NCI-H2196 (cell line): ENCODE measurements at regions not wholly inside any gene's neighbourhood (a gene's known extent, or its start where the extent isn't known, plus 50 kb on each side); places are given as distances from the start of the nearest gene placed in this dataset.

Experiments
- DNase-seq: peaks from one replicate; lab custom pipeline; 2025; ENCODE audit not compliant: unreplicated experiment; lab: John Stamatoyannopoulos, UW

GRCh38 chr9:119775410-119775809 is 406.2 kb upstream of the BRINP1 start:
- no peak for DNase-seq

DNA sequence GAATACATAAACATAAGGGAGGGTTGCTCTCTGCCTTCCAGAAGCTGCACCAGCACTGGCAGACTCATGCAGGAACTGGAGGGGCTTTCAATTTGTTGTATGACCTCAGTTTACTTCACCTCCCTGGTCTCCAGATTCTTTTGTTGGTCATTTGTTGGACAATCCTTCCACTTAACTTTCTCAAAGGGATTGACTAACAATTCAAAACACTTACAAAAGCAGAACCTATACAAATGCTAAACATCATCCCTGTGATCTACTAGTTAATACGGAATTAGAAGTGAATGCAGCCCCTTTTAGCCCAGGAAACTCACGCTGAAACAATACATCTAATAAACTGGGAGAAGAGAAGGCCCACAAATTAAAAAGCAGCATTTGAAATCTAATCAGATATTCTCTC is 404.6 kb upstream of the BRINP1 start:
- no peak for DNase-seq

GRCh38 chr9:119771341-119771740 is 402.1 kb upstream of the BRINP1 start:
- no peak for DNase-seq

GRCh38 chr9:119768266-119768665 is 399.0 kb upstream of the BRINP1 start:
- no peak for DNase-seq

DNA sequence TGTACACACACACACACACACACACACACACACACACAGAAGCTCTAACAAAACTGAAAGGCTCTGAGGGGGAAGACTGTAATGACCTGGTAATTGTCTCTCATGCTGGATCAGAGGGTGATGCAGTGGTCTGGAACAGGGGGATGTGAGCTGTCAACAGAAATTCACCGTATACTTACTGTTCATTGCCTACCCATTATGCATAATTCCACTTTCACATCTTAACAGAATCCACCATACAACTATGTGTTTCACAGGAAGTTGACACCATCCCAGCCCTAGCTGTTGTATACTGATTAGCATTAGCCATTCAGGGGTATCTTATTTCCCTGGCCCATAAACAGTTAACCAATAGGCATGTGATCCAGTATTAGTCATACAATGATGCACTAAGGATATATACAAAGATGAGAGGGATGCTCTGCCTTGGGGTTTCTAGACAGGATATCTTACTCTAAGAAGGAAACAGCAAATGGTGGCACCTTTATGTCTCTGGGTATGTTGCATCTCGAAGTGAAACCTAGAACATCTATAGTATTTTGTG is 396.5 kb upstream of the BRINP1 start:
- no peak for DNase-seq

DNA sequence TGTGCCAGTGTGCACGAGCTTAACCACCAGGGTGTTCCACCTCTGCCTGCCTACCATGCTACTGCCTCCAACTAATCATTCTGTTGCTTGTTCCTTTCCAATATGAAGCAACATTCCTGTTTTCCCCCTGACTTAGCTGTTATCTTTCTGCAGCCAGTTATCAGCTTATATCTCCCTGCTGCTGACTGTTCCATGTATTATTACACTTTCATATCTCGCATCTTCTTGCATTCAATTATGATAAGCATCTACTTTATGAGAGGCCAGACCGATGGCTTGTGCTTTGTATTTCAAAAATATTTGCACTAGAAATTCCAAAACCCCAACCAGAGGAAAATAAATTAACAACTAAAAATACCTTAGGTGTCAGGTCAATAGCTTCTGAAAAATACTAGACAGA is 394.0 kb upstream of the BRINP1 start:
- no peak for DNase-seq

- no peak for DNase-seq
Measured at GRCh38 chr9:119761812-119762211, 392.6 kb upstream of the BRINP1 start.

DNA sequence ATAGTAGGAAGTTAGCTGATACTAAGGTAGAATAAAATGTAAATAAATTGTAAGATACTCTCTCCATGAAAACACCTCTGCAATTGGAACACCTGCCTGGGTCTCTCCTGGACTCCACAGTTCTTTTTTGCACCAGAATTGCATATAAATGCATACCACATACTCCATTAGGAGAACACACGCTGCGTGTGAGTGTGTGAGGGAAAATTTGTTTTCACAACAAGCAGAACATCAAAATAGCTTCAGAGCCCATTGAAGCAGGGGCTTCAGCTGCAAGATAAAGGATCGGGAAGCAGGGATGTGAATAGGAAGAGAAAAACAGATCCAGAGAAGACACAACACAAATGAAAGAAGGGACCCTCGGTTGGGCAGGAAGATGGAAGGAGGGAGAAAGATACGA is 389.8 kb upstream of the BRINP1 start:
- no peak for DNase-seq

DNA sequence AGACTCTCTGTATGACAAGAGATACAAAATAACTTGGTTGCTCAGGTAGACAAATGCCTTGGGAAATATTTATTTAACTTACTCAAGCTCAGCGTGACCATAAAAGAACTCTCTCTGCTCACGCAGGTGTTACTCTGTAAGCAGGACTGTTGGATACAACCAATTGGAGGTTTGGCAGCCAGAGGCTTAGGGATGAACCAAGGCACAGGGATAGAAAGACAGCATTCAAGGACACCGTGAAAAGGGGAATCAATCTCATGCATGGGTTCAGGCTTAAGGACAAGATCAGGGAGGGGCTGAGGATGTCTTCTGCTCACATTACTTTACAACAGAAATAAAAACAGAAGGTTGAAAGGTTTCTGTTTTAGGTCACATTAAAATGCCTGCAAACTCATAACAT is 389.0 kb upstream of the BRINP1 start:
- DNase-seq: no peak

DNA sequence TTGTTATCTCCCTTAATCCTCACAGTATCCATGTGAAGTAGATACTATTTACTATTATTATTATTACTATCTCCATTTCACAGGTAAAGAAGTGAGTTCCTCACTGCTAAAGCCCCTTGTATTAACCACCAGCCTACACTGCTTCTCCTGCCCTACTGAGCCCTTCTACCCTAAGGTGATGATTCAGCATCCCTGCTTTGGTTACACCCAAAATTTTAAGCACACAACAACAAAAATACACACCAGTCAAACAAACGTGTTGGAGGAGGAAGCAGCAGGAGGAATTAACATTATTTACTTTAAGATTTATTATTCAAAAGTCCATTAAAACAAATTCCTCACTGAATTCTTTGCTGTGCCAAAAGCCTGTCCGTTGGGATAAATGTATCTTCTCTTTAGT is 370.2 kb upstream of the BRINP1 start:
- no peak for DNase-seq

DNA sequence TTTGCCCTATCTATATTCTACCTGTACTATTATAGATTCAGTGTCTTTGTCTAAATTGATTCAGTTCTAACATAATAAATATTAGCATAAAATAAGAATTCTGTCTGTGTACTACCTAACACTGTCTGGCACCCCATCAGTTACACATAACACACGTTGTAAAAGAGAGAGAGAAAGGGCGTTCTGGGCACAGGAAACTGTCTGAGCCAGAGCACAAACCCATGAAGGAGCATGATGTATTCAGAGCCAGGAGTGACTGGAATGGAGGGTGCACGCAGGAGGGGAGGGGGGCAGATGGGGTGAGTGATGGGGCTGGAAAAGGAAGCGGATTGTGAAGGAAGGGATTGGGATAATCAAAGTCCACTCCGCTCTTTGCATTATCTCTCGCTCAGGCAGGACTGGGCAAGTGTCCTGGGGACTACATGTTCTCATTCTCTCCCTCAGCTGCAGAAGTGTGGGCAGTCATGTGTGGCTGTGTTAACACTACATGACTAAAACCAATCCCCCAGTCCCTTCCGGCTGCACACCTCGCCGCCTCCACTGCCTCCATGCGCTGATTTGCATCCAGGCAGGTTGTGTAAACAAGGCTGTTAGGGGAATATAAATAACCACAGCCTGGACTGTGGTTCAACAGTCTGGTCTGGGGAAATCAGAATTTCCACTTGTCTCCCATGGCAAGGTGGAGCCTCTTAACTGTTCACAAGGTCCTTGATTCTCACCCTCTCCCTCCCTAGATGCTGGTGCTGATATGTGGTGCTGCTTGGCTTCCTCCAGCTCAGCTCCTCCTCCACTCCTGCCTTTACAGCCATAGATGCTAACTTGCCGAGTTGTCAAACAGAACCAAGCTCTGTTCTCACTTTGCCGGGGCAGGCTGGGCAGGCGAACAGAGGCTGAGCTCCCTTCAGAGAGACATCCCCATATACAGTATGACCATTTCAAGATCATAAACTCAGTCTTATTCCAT is 367.5 kb upstream of the BRINP1 start:
- DNase-seq: peak; percentile 51

GRCh38 chr9:119727988-119728387 is 358.8 kb upstream of the BRINP1 start:
- no peak for DNase-seq

GRCh38 chr9:119726035-119726434 is 356.8 kb upstream of the BRINP1 start:
- no peak for DNase-seq

GRCh38 chr9:119722384-119722783 is 353.1 kb upstream of the BRINP1 start:
- no peak for DNase-seq

DNA sequence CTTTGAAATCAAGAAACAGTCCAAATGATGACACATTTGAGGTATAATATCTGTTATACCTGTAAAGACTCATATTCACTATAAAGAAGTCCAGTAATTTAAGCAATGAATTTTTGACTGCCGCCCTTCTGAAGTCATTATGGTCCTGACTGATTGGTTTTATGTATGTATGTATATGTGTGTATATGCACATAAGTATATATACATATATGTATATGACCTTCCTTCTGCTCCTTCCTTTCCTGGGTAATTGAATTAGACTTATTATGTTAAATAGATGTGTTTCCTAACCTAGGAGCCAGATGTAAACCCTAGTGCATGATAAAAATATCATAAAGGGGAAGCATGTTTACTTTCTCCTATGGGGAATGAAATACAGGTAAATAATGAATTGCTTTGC is 343.1 kb upstream of the BRINP1 start:
- no peak for DNase-seq

- no peak for DNase-seq
Measured at GRCh38 chr9:119709431-119709830, 340.2 kb upstream of the BRINP1 start.

- no peak for DNase-seq
Measured at GRCh38 chr9:119707228-119707845, 338.1 kb upstream of the BRINP1 start.

- no peak for DNase-seq
Measured at GRCh38 chr9:119701651-119702050, 332.4 kb upstream of the BRINP1 start.

GRCh38 chr9:119698535-119698934 is 329.3 kb upstream of the BRINP1 start:
- DNase-seq: no peak

DNA sequence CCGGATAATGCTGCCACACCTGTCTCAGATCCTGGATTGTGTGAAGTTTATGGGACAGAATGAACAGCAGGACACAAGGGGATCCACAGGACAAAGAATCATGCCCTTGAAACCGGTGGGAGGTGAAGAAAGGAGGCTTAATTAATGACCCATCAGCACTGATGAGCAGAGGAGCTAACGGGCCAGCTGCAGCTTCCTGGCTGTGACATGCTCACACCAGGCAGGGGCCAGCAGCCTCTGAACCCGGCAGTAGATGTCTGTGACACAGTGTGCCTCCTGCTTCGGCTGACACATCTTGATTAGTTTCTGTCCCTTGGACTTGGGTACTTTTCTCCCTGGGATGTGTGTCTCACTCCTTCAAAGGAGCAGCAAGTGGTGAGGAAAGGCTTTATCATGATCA is 328.8 kb upstream of the BRINP1 start:
- DNase-seq: no peak

DNA sequence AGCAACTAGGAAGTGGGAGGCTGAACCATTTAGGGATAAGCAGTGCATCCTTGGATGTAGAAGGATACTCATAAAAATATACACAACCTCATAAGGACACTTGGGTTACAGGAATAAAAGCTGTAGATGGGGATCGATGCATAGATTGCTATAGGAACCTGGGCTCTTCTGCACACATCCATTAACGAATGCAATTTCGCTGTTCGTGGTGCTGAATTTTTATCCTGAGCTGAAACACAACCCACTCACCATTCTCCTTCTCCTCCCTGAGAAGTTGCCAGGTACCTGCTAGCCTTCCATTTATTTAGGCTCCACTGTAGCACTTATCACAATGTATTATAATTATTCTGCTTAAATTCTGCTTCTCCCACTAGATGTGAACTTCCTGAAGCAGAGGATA is 320.6 kb upstream of the BRINP1 start:
- DNase-seq: no peak

DNA sequence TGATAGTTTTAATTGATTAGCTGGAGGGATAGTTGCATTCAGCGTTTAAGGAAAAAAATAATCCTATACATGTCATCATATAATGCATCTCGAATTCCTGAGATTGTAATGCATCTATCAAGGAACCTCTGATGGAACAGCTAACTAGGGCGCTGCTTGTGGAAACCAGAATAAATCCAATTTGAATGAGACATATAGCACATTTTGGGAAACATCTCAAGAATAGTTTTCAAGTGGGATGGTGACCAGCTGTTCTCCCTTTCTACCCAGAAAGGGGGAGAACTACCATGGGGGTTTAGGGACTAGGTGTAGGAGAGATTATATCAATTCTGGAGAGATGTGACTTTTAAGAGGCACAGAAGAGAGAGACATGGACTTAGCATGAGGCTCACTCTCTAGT is 319.3 kb upstream of the BRINP1 start:
- DNase-seq: no peak
